Left lung (tissue), 4 donors: ENCODE measurements at regions not wholly inside any gene's neighbourhood (a gene's known extent, or its start where the extent isn't known, plus 50 kb on each side); places are given as distances from the start of the nearest gene placed in this dataset.
"Not testable (repeated sequence)": the region's sequence is repeated elsewhere in the genome, so short reads cannot be mapped to it uniquely, and the experiment has no call there.

Experiments used
- ATAC-seq: fragments of 200-7000 bp; cut with Tn5 transposase; one replicate; pipeline ENCODE4 v1.9.1; 2020; ENCODE audit warnings: moderate library complexity
- DNase-seq, 4 donors: peaks; one replicate each; pipeline ENCODE4 v3.0.0-alpha.2; 2013 to 2020
- H3K27ac ChIP-seq, 2 donors: fragments of 200-600 bp; sonication (generic) in 1 of 2; one replicate each; pipeline versions ENCODE4 v1.5.0 to v1.8.0; 2020 to 2021
- H3K27me3 ChIP-seq, 2 donors: fragments of 200-600 bp; sonication (generic) in 1 of 2; one replicate each; pipeline versions ENCODE4 v1.5.0 to v1.8.0; 2020 to 2021
- H3K36me3 ChIP-seq, 2 donors: fragments of 200-600 bp; sonication (generic) in 1 of 2; one replicate each; pipeline versions ENCODE4 v1.5.0 to v1.8.0; 2020 to 2021
- H3K4me1 ChIP-seq, 2 donors: fragments of 200-600 bp; one replicate each; pipeline ENCODE4 v1.8.0; 2021
- H3K4me3 ChIP-seq, 2 donors: fragments of 200-600 bp; sonication (generic) in 1 of 2; one replicate each; pipeline versions ENCODE4 v1.5.0 to v1.8.0; 2020 to 2021; ENCODE audit warnings: mild to moderate bottlenecking in 1 of 2
- H3K9me3 ChIP-seq, 2 donors: fragments of 200-600 bp; sonication (generic) in 1 of 2; one replicate each; pipeline versions ENCODE4 v1.5.0 to v1.8.0; 2020 to 2021
- intact Hi-C, 2 donors: fragments of 100-400 bp; cut with DNase I; formaldehyde crosslinking; loops; one replicate each; pipeline versions ENCODE4 v1.11.2 to v1.14.2; 2022
- TF ChIP-seq, protein P1 (sequence below), 2 donors: fragments of 200-600 bp; sonication (generic) in 1 of 2; IDR thresholded peaks; one replicate each; pipeline versions ENCODE4 v1.5.0 to v1.8.0; 2021; ENCODE audit warnings: antibody characterized with exemption in 2 of 2
- donor health status: DM: no; HTN: yes; CAD: no.
- donor health status: DM: no; HTN: no; CAD: no.

DNA sequence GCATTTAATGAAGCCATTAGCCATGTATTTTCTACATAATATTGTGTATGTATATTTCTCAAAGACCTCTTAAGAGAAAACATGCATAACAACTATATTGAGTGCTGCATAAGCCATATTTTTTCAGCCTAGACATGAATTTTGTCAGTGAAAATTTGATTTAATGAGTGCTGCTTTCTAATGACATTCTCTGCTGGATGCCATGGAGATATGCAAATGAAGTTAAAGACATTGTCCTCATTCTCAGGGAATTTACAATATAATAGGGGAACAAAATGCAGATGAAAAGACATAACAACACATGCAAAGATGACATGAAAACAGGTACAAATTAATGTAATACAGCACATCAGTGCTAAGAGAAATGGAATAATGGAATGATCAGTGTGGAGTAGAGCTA, 118.7 kb downstream of the ATOH1 start:
- Histone ChIP-seq H3K36me3 (no peaks in the 10 kb centered on the region), H3K9me3 (peaks cover 0 to 2% of the 10 kb centered on the region in 2 donors), H3K4me1 (no peaks in the 10 kb centered on the region), H3K4me3 (no peak overlapping the region), H3K27ac (no peak overlapping the region), H3K27me3 (no peaks in the 10 kb centered on the region)
- TF ChIP-seq, protein P1, sequence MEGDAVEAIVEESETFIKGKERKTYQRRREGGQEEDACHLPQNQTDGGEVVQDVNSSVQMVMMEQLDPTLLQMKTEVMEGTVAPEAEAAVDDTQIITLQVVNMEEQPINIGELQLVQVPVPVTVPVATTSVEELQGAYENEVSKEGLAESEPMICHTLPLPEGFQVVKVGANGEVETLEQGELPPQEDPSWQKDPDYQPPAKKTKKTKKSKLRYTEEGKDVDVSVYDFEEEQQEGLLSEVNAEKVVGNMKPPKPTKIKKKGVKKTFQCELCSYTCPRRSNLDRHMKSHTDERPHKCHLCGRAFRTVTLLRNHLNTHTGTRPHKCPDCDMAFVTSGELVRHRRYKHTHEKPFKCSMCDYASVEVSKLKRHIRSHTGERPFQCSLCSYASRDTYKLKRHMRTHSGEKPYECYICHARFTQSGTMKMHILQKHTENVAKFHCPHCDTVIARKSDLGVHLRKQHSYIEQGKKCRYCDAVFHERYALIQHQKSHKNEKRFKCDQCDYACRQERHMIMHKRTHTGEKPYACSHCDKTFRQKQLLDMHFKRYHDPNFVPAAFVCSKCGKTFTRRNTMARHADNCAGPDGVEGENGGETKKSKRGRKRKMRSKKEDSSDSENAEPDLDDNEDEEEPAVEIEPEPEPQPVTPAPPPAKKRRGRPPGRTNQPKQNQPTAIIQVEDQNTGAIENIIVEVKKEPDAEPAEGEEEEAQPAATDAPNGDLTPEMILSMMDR (IDR thresholded peaks at IDR 0.05): no peak
- intact Hi-C loops: no loop called here
- DNase-seq (no peak), ATAC-seq (no peak)

DNA sequence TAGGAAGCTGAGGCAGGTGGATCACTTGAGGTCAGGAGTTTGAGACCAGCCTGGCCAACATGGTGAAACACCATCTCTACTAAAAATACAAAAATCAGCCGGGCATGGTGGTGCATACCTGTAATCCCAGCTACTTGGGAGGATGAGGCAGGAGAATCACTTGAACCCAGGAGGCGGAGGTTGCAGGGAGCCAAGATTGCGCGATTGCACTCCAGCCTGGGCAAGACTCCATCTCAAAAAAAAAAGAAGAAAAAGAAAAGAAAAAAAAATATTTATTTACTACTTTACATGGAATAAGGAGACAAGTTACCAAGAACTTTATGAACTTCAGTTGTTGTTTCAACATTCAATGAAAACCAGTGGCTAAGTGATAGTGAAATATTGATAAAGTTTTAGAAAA, 121.7 kb downstream of the ATOH1 start:
- H3K27me3 ChIP-seq, DNase-seq, intact Hi-C loops, H3K4me1 ChIP-seq, H3K4me3 ChIP-seq, H3K36me3 ChIP-seq, H3K27ac ChIP-seq, ATAC-seq: not testable (repeated sequence)
- H3K9me3 ChIP-seq: peaks cover 0 to 23% of the 10 kb centered on the region in 2 donors

DNA sequence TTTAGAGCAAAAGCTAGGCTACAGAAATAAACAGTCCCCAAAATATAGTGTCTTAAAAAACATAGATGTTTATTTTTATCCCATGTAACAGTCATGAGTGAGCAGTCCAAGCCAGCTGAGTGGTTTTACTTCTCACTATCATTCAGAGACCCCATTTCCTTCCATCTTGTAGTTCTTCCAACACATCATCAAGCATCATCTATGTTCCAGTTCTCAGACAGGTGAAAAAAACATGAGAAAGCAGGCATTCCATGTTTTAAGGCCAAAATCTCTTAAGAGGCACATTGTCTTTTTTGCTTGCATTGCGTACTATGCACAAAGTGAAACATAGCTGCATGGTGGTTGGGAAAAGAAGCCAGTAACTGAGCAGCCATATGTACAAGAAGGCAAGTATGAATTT, 128.6 kb downstream of the ATOH1 start:
- H3K27me3 ChIP-seq: no peaks in the 10 kb centered on the region
- H3K4me3 ChIP-seq: no peak overlapping the region
- no peak for ATAC-seq
- intact Hi-C loops: no loop called here
- peaks cover 0 to 21% of the 10 kb centered on the region in 2 donors for H3K9me3 ChIP-seq
- H3K27ac ChIP-seq: no peak overlapping the region
- no peaks in the 10 kb centered on the region for H3K4me1 ChIP-seq
- peak in 2 of 4 donors; percentile 56 to 68 for DNase-seq
- H3K36me3 ChIP-seq: no peaks in the 10 kb centered on the region
- TF ChIP-seq, protein P1 (IDR thresholded peaks at IDR 0.05): no peak

DNA sequence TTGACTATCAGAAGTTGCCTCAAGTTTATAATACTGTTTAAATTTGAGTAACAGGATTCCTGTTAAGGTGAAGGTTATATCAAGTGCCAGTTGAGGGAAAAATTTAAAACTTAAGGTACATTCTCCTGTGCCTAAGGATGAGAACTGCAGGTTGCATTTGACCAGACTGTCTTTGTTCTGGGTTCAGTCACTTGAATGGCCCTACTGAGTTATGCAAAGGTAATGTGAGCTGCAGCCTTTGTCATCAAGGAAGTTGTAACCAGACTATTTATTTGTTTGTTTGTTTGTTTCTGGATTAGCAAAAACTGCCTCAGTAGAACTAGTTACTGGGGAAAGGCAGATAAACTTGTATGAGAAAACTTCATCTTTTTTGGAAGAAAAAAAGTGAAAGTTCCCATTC, 131.9 kb downstream of the ATOH1 start:
- DNase-seq (no peak), ATAC-seq (no peak)
- H3K27me3 ChIP-seq: no peaks in the 10 kb centered on the region
- TF ChIP-seq, protein P1 (IDR thresholded peaks at IDR 0.05): no peak
- intact Hi-C loops: no loop called here
- H3K4me3 ChIP-seq: no peak overlapping the region
- no peaks in the 10 kb centered on the region for H3K36me3 ChIP-seq
- H3K27ac ChIP-seq: no peak overlapping the region
- no peaks in the 10 kb centered on the region for H3K9me3 ChIP-seq
- H3K4me1 ChIP-seq: no peaks in the 10 kb centered on the region

DNA sequence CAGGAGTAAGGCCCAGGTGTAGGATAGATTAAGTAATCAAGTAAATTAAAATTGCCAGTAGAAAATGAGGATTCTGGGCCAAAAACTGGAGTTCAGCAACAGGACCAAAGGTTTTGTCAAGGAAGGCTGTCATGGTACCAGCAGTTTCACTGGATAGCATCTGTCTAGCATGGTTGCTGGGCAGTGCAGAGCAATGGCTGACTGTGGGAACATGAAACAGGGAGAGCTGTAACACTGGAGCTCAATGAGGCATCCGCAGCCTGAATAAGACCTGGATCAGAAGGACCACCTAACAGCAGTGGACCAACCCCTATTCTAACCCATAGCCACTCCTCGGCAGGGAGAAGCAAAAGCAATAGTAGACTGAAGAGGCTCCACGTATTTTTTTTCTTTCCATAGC, 132.4 kb downstream of the ATOH1 start:
- Histone ChIP-seq H3K36me3 (no peaks in the 10 kb centered on the region), H3K4me1 (no peaks in the 10 kb centered on the region), H3K27ac (no peak overlapping the region), H3K4me3 (no peak overlapping the region), H3K27me3 (no peaks in the 10 kb centered on the region), H3K9me3 (no peaks in the 10 kb centered on the region)
- ATAC-seq: no peak
- no peak for DNase-seq
- TF ChIP-seq, protein P1 (IDR thresholded peaks at IDR 0.05): no peak
- intact Hi-C loops: no loop called here

DNA sequence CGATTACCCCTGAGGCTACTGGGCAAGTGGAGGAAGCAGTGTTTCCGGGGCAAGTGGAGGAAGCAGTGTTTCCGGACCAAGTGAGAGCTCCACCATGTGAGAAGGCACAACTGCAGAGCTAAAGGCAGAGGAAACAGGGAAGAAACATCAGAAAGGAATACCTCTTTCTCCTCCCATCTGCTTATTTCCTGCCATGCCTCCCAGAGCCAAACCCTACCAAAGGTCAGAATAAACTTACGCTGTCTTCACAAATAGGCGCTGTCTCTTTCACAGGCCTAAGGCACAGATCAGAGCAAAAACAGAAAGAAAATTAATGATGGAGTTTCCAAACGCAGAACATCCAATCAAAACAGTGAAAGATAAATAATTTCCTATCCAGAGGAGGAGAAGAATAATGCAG, 153.0 kb downstream of the ATOH1 start:
- Histone ChIP-seq H3K27ac (no peak overlapping the region), H3K4me3 (no peak overlapping the region), H3K27me3 (no peaks in the 10 kb centered on the region), H3K9me3 (peaks cover 0 to 9% of the 10 kb centered on the region in 2 donors), H3K4me1 (no peaks in the 10 kb centered on the region), H3K36me3 (no peaks in the 10 kb centered on the region)
- DNase-seq (no peak), ATAC-seq (no peak)
- TF ChIP-seq, protein P1 (IDR thresholded peaks at IDR 0.05): no peak
- intact Hi-C loops: no loop called here
